Chondrocyte (in vitro differentiated cells): ENCODE measurements at regions not wholly inside any gene's neighbourhood (a gene's known extent, or its start where the extent isn't known, plus 50 kb on each side); places are given as distances from the start of the nearest gene placed in this dataset.
A peak's percentile ranks its signal among the peaks of the same experiment; 100 is the strongest.

Experiments
- DNase-seq: peaks from one replicate; pipeline ENCODE4 v3.0.0; 2021; ENCODE audit warnings: mixed read lengths, low spot score
- H3K27ac Mint-ChIP-seq: one replicate; pipeline ENCODE4 v1.8.0; 2021; ENCODE audit warnings: mild to moderate bottlenecking, moderate library complexity, mixed read lengths; ENCODE audit not compliant: unreplicated experiment
- H3K27me3 Mint-ChIP-seq: 2 replicates; pipeline ENCODE4 v1.8.0; 2021; ENCODE audit warnings: low read depth, mixed read lengths
- H3K36me3 Mint-ChIP-seq: 2 replicates; pipeline ENCODE4 v1.8.0; 2021; ENCODE audit warnings: low read depth, mixed read lengths
- H3K4me1 Mint-ChIP-seq: 2 replicates; pipeline ENCODE4 v1.8.0; 2021; ENCODE audit warnings: low read depth, mild to moderate bottlenecking, mixed read lengths
- H3K4me3 Mint-ChIP-seq: one replicate; pipeline ENCODE4 v1.8.0; 2021; ENCODE audit warnings: mild to moderate bottlenecking, moderate library complexity, mixed read lengths; ENCODE audit not compliant: unreplicated experiment
- H3K9me3 Mint-ChIP-seq: 2 replicates; pipeline ENCODE4 v1.8.0; 2021; ENCODE audit warnings: low read depth, mixed read lengths
- TF ChIP-seq, protein P1 (sequence below): fragments of 200-600 bp; sonication (generic); IDR thresholded peaks from 2 replicates; pipeline ENCODE4 v1.5.0; 2021; ENCODE audit warnings: antibody characterized with exemption, mild to moderate bottlenecking, moderate library complexity

DNA sequence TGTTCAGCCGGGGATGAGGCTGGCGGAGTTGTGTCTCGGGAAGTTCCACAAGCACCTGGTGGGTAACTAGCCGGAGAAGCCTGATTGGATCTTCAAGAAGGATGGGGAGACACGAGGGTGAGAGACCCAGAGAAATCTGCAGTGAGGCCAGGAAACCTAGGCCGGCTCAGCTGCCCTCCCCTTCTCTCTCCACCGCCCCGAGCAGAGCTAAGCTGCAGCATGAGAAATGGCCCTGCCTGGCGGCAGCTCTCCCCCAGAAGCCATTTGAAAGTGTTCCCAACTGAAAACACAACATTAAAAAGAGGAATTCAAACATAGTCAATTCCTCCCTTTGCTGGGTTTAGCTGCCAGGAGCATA is 77.8 kb upstream of the SHISAL1 start:
- Mint-ChIP-seq H3K4me3 (no peak overlapping the region), H3K27me3 (peaks cover 51% of the 10 kb centered on the region), H3K36me3 (no peaks in the 10 kb centered on the region), H3K4me1 (no peaks in the 10 kb centered on the region), H3K27ac (no peak overlapping the region), H3K9me3 (no peaks in the 10 kb centered on the region)
- TF ChIP-seq, protein P1, sequence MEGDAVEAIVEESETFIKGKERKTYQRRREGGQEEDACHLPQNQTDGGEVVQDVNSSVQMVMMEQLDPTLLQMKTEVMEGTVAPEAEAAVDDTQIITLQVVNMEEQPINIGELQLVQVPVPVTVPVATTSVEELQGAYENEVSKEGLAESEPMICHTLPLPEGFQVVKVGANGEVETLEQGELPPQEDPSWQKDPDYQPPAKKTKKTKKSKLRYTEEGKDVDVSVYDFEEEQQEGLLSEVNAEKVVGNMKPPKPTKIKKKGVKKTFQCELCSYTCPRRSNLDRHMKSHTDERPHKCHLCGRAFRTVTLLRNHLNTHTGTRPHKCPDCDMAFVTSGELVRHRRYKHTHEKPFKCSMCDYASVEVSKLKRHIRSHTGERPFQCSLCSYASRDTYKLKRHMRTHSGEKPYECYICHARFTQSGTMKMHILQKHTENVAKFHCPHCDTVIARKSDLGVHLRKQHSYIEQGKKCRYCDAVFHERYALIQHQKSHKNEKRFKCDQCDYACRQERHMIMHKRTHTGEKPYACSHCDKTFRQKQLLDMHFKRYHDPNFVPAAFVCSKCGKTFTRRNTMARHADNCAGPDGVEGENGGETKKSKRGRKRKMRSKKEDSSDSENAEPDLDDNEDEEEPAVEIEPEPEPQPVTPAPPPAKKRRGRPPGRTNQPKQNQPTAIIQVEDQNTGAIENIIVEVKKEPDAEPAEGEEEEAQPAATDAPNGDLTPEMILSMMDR = no peak
- DNase-seq = peak; percentile 20

DNA sequence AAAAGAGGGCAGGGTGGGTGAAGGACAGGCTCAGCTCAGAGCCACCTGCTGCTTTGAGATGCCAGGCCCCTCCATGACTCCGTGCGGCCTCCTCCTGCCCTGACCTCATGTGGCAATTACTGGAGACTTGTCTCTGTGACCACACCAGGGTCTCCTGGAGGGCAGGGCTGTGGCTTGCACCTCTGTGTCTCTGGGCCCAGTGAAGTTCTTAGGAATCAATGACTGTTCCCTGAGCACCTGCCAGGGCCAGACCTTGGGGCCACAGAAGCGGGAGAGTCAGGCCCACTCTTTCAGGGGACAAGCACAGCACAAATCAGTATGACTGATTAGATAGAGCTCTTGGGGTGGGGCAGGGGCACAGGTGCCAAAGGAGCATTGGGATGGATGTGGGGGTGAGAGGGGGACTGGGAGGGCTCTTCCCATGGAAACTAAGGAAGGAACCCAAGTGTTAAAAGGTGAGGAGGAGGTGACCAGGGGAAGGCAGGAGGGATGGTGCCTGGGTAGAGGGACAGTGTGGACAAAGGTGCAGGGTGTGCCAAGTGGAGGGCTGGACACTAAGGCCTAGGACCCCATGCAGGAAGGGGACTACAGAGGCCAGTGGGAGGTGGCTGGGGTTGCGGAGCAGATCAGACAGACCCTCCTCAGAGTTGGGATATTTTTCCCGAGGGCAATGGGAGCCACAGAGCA is 77.3 kb upstream of the SHISAL1 start:
- Mint-ChIP-seq H3K36me3 (no peaks in the 10 kb centered on the region), H3K27ac (no peak overlapping the region), H3K9me3 (no peaks in the 10 kb centered on the region), H3K27me3 (peaks cover 50% of the 10 kb centered on the region), H3K4me3 (no peak overlapping the region), H3K4me1 (no peaks in the 10 kb centered on the region)
- TF ChIP-seq, protein P1 = no peak
- DNase-seq = peak; percentile 58

DNA sequence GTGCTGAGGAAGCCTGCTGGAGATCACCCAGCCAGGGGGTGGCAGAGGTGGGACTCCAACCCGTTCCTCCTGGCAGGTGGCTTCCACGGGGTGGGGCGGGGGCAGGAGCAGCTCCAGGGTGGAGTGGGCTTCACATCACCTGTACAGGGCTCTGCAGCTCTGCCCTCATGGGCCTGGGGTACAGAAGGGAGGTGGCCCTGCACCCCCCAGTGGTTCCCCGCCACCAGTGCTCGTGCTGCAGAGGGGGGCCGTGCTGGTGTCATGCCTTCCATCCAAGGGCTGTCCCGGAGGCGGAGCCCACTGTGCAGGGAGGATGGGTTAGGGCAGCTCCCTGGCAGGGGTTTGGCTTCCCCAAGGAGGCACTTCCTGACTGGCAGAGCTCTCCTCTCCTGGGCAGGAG is 76.4 kb upstream of the SHISAL1 start:
- Mint-ChIP-seq H3K4me3 (no peak overlapping the region), H3K9me3 (no peaks in the 10 kb centered on the region), H3K36me3 (no peaks in the 10 kb centered on the region), H3K27me3 (peaks cover 51% of the 10 kb centered on the region), H3K4me1 (no peaks in the 10 kb centered on the region), H3K27ac (no peak overlapping the region)
- peak; percentile 82 for DNase-seq
- TF ChIP-seq, protein P1 = no peak

DNA sequence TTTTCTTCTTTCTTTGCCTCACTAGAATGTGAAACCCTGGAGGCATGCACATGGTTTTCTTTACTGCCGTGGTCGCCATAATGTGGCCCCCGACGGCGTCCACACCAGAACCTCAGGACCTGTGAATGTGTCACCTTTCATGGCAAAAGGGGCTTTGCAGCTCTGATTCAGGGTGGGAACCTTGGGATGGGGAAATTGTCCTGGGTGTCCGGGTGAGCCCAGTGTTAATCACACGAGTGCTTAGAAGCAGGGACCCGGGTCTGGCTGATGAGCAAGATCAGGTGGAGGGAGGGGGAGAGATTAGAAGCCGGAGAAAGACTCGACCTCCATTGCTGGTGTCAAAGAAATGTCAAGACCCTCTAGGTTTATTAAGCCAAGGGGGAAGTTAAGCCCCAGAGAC is 74.7 kb upstream of the SHISAL1 start:
- H3K27me3 Mint-ChIP-seq = peaks cover 56% of the 10 kb centered on the region
- no peaks in the 10 kb centered on the region for H3K9me3 Mint-ChIP-seq
- no peak overlapping the region for H3K27ac Mint-ChIP-seq
- TF ChIP-seq, protein P1 = no peak
- no peaks in the 10 kb centered on the region for H3K4me1 Mint-ChIP-seq
- peak; percentile 48 for DNase-seq
- peaks cover 1% of the 10 kb centered on the region for H3K36me3 Mint-ChIP-seq
- H3K4me3 Mint-ChIP-seq = no peak overlapping the region

DNA sequence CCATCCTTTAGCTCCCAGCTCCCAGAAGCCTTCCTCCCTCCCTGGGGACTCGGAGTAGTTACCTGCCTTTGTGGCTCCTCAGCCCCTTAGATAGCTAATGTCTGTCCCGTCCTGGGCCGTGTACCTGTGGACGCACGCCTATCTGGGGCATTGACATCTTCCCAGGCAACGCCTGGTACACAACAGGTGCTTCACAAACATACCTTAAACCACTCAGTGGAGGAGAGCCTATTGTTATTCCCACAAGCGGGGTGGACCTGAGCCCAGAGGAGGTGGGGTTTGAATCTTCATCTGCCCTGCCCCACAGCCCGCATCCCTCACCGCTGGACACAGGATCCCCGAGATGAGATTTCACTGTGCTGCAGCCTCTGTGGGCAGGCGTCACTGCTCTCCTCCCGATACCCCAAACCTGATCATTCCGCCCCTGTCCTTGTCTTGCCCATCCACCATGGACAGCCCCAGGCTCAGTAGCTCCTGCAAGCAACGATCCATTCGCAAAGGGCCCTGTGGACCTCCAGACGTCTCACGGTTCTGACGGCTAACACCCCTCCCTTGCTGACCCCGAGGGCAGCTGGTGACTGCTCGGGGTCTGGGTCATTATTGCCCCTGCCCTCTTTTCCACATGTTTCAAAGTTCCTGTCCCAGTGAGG is 73.8 kb upstream of the SHISAL1 start:
- Mint-ChIP-seq H3K9me3 (no peaks in the 10 kb centered on the region), H3K27me3 (peaks cover 59% of the 10 kb centered on the region), H3K27ac (no peak overlapping the region), H3K4me1 (no peaks in the 10 kb centered on the region), H3K36me3 (peaks cover 1% of the 10 kb centered on the region), H3K4me3 (no peak overlapping the region)
- DNase-seq = peak; percentile 70
- TF ChIP-seq, protein P1 = no peak
